ENCODE measurements at regions not wholly inside any gene's neighbourhood (a gene's known extent, or its start where the extent isn't known, plus 50 kb on each side); places are given as distances from the start of the nearest gene placed in this dataset.

DNA sequence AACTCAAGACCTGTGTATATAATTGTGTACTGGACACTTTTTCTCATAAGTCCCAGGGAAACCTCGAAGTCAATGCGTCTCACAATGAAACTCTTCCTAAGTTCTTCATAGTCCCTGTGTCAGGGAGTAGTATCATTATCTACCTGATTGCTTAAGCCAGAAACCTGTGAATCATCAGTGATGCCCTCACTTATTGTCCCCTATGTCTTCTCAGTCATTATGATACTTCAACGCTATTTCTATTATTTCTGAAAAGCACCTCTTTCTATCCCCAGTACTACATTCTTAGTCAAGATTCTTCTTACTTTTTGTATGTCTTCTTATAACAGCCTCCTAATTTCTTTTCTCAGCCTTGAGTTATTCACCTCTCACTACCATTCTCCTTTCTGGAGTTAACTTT lies 94.3 kb downstream of the OTUD1 start:
- Histone ChIP-seq H3K4me1 (ENCODE audit: insufficient read depth, low read length, poor library complexity, severe bottlenecking) (no peaks in the 10 kb centered on the region), H4K20me1 (ENCODE audit: insufficient read depth, low read length, poor library complexity, severe bottlenecking) (no peaks in the 10 kb centered on the region), H3K36me3 (ENCODE audit: insufficient read depth, low read length) (no peaks in the 10 kb centered on the region), H3K9me2 (replicated peaks; ENCODE audit: low read depth, low read length) (no peaks in the 10 kb centered on the region), H3K9me3 (ENCODE audit: insufficient read depth, low read depth, low read length) (no peaks in the 10 kb centered on the region; the same call in 1 of the 2 replicates), H3F3A (ENCODE audit: low read depth) (no peaks in the 10 kb centered on the region), H3K79me2 (ENCODE audit: insufficient read depth, low read length) (no peaks in the 10 kb centered on the region), H3K4me2 (ENCODE audit: low read depth, low read length, poor library complexity, severe bottlenecking) (no peak overlapping the region), H3K9ac (ENCODE audit: low read depth, low read length, poor library complexity, severe bottlenecking) (no peak overlapping the region), H2AFZ (ENCODE audit: low read length) (no peak overlapping the region), H3K27me3 (ENCODE audit: insufficient read depth, low read length, poor library complexity, severe bottlenecking) (no peaks in the 10 kb centered on the region), H3K4me3 (ENCODE audit: low read length, poor library complexity, severe bottlenecking) (no peak overlapping the region)
- TF ChIP-seq, protein P1, sequence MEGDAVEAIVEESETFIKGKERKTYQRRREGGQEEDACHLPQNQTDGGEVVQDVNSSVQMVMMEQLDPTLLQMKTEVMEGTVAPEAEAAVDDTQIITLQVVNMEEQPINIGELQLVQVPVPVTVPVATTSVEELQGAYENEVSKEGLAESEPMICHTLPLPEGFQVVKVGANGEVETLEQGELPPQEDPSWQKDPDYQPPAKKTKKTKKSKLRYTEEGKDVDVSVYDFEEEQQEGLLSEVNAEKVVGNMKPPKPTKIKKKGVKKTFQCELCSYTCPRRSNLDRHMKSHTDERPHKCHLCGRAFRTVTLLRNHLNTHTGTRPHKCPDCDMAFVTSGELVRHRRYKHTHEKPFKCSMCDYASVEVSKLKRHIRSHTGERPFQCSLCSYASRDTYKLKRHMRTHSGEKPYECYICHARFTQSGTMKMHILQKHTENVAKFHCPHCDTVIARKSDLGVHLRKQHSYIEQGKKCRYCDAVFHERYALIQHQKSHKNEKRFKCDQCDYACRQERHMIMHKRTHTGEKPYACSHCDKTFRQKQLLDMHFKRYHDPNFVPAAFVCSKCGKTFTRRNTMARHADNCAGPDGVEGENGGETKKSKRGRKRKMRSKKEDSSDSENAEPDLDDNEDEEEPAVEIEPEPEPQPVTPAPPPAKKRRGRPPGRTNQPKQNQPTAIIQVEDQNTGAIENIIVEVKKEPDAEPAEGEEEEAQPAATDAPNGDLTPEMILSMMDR (conservative IDR thresholded peaks at IDR 0.05; ENCODE audit: low read length) = no peak
- TF ChIP-seq EZH2phosphoT487 (IDR thresholded peaks at IDR 0.05; ENCODE audit: borderline replicate concordance) = no peak

DNA sequence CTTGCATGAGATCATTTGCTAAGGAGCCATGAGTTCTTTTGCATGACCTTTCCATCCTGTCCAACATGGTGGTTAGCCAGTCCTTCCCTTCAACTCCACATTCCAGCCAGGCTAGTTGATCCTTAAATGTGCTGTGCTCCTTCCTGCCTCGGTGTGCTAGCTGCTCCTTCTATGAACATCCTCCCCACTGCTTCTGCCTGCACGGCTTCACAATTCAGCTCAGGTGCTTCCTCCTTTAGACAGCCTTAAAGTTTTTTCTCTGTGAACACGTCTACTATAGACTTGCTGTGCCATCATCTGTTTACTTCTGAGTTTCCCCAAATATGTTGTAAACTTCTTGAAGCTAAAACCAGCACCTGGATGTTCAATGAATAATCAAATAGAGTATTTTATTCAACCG lies 95.5 kb downstream of the OTUD1 start:
- H3K4me2 ChIP-seq (ENCODE audit: low read depth, low read length, poor library complexity, severe bottlenecking) = no peak overlapping the region
- no peaks in the 10 kb centered on the region for H4K20me1 ChIP-seq (ENCODE audit: insufficient read depth, low read length, poor library complexity, severe bottlenecking)
- no peaks in the 10 kb centered on the region for H3K36me3 ChIP-seq (ENCODE audit: insufficient read depth, low read length)
- no peaks in the 10 kb centered on the region; the same call in 1 of the 2 replicates for H3K9me3 ChIP-seq (ENCODE audit: insufficient read depth, low read depth, low read length)
- no peaks in the 10 kb centered on the region for H3K9me2 ChIP-seq (replicated peaks; ENCODE audit: low read depth, low read length)
- H2AFZ ChIP-seq (ENCODE audit: low read length) = no peak overlapping the region
- no peaks in the 10 kb centered on the region for H3K27me3 ChIP-seq (ENCODE audit: insufficient read depth, low read length, poor library complexity, severe bottlenecking)
- H3K4me3 ChIP-seq (ENCODE audit: low read length, poor library complexity, severe bottlenecking) = no peak overlapping the region
- TF ChIP-seq EZH2phosphoT487 (IDR thresholded peaks at IDR 0.05; ENCODE audit: borderline replicate concordance) = no peak
- TF ChIP-seq, protein P1 (conservative IDR thresholded peaks at IDR 0.05; ENCODE audit: low read length) = no peak
- H3K9ac ChIP-seq (ENCODE audit: low read depth, low read length, poor library complexity, severe bottlenecking) = no peak overlapping the region
- H3F3A ChIP-seq (ENCODE audit: low read depth) = no peaks in the 10 kb centered on the region
- H3K79me2 ChIP-seq (ENCODE audit: insufficient read depth, low read length) = no peaks in the 10 kb centered on the region
- H3K4me1 ChIP-seq (ENCODE audit: insufficient read depth, low read length, poor library complexity, severe bottlenecking) = peaks cover 6% of the 10 kb centered on the region

DNA sequence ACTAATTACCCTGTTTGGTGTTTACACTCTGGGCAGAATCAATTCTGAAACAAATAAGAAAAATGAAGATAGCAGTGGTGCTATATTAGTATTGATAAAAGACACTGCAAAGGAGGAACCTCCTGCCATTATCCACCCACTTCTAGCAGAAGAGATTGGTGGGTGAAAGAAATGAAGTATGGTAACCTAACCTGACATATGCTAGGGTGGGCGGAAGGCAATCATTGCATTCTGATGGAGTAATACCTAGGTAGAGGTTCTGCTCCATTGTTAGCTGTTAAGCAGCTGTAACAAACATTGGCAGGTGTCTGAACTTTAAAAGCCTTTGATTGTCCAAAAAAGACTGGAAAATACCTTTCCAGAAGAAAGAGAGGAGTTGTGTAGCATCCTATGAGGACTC lies 95.9 kb downstream of the OTUD1 start:
- H3K9ac ChIP-seq (ENCODE audit: low read depth, low read length, poor library complexity, severe bottlenecking) = no peak overlapping the region
- no peaks in the 10 kb centered on the region for H3K9me2 ChIP-seq (replicated peaks; ENCODE audit: low read depth, low read length)
- H4K20me1 ChIP-seq (ENCODE audit: insufficient read depth, low read length, poor library complexity, severe bottlenecking) = no peaks in the 10 kb centered on the region
- no peaks in the 10 kb centered on the region for H3K27me3 ChIP-seq (ENCODE audit: insufficient read depth, low read length, poor library complexity, severe bottlenecking)
- TF ChIP-seq, protein P1 (conservative IDR thresholded peaks at IDR 0.05; ENCODE audit: low read length) = no peak
- no peak for TF ChIP-seq EZH2phosphoT487 (IDR thresholded peaks at IDR 0.05; ENCODE audit: borderline replicate concordance)
- 0 out of 2 replicates have a peak overlapping the region, but pooled peaks have one; percentile 9 for H2AFZ ChIP-seq (ENCODE audit: low read length)
- H3K4me3 ChIP-seq (ENCODE audit: low read length, poor library complexity, severe bottlenecking) = no peak overlapping the region
- H3K79me2 ChIP-seq (ENCODE audit: insufficient read depth, low read length) = no peaks in the 10 kb centered on the region
- no peak overlapping the region for H3K4me2 ChIP-seq (ENCODE audit: low read depth, low read length, poor library complexity, severe bottlenecking)
- H3K9me3 ChIP-seq (ENCODE audit: insufficient read depth, low read depth, low read length) = no peaks in the 10 kb centered on the region; the same call in 1 of the 2 replicates
- peaks cover 10% of the 10 kb centered on the region for H3K4me1 ChIP-seq (ENCODE audit: insufficient read depth, low read length, poor library complexity, severe bottlenecking)
- no peaks in the 10 kb centered on the region for H3F3A ChIP-seq (ENCODE audit: low read depth)
- no peaks in the 10 kb centered on the region for H3K36me3 ChIP-seq (ENCODE audit: insufficient read depth, low read length)
